OCI-LY7 (cell line): ENCODE measurements at regions not wholly inside any gene's neighbourhood (a gene's known extent, or its start where the extent isn't known, plus 50 kb on each side); places are given as distances from the start of the nearest gene placed in this dataset.

Experiments
- BruUV-seq: library from RNA; stranded (reverse); fragments of 400-500 nt; replicated peaks from 2 replicates; lab custom pipeline; 2021; lab: Mats Ljungman, UMichigan
- CTCF ChIA-PET: fragments of 300-600 bp; sonication (Branson Sonifier 250); formaldehyde crosslinking; loops from one replicate; lab custom pipeline; 2022; ENCODE audit warnings: antibody characterized with exemption; ENCODE audit not compliant: unreplicated experiment; lab: Charles Lee
- POLR2A ChIA-PET: fragments of 300-600 bp; sonication (Branson Sonifier 250); formaldehyde crosslinking; loops from one replicate; lab custom pipeline; 2022; ENCODE audit warnings: antibody characterized with exemption; lab: Charles Lee
- DNase-seq: peaks from one replicate; pipeline ENCODE4 v3.0.0-alpha.2; 2015; ENCODE audit warnings: low spot score
- H2AFZ ChIP-seq: fragments of 200-600 bp; sonication (generic), shearing (Covaris generic); 2 replicates; pipeline ENCODE4 v1.6.1; 2014; ENCODE audit warnings: mild to moderate bottlenecking, antibody characterized with exemption, low read length, moderate library complexity
- H3K27ac ChIP-seq: fragments of 200-600 bp; sonication (generic); 2 replicates; pipeline ENCODE4 v1.5.1; 2014; ENCODE audit warnings: mixed run types, low read depth, mild to moderate bottlenecking, moderate library complexity, low read length, inconsistent platforms; ENCODE audit not compliant: poor library complexity, severe bottlenecking
- H3K36me3 ChIP-seq: fragments of 200-600 bp; sonication (generic); 2 replicates; pipeline ENCODE4 v1.6.1; 2014; ENCODE audit warnings: mild to moderate bottlenecking, antibody characterized with exemption, low read length, moderate library complexity, mixed read lengths; ENCODE audit not compliant: insufficient read depth
- H3K4me1 ChIP-seq: fragments of 200-600 bp; sonication (generic); 2 replicates; pipeline ENCODE4 v1.5.1; 2014; ENCODE audit warnings: mild to moderate bottlenecking, low read length; ENCODE audit not compliant: insufficient read depth, poor library complexity, severe bottlenecking
- H3K4me2 ChIP-seq: fragments of 200-600 bp; sonication (generic); 2 replicates; pipeline ENCODE4 v1.6.1; 2014; ENCODE audit warnings: mild to moderate bottlenecking, low read length
- H3K4me3 ChIP-seq: fragments of 200-600 bp; sonication (generic); 2 replicates; pipeline ENCODE4 v1.5.1; 2014; ENCODE audit warnings: mild to moderate bottlenecking, low read depth, low read length; ENCODE audit not compliant: poor library complexity, severe bottlenecking
- H3K79me2 ChIP-seq: fragments of 200-600 bp; sonication (generic); 2 replicates; pipeline ENCODE4 v1.6.1; 2016; ENCODE audit warnings: low read depth, mild to moderate bottlenecking, low read length, moderate library complexity, mixed read lengths; ENCODE audit not compliant: insufficient read depth
- H3K9me2 ChIP-seq: fragments of 200-600 bp; sonication (generic); 2 replicates; pipeline ENCODE4 v1.6.1; 2016; ENCODE audit warnings: mild to moderate bottlenecking, low read length, mixed read lengths; ENCODE audit not compliant: insufficient read depth
- H3K9me3 ChIP-seq: fragments of 200-600 bp; sonication (generic); 2 replicates; pipeline ENCODE4 v1.6.1; 2014; ENCODE audit warnings: mild to moderate bottlenecking, mixed run types, low read length, mixed read lengths
- H4K20me1 ChIP-seq: fragments of 200-600 bp; sonication (generic); 2 replicates; pipeline ENCODE4 v1.6.1; 2014; ENCODE audit warnings: mild to moderate bottlenecking, antibody characterized with exemption, low read length, moderate library complexity, mixed read lengths; ENCODE audit not compliant: insufficient read depth
- EZH2phosphoT487 ChIP-seq: fragments of 200-600 bp; sonication (generic); IDR thresholded peaks from 2 replicates; pipeline ENCODE4 v1.6.1; 2018; ENCODE audit warnings: low read depth, borderline replicate concordance, mild to moderate bottlenecking, mixed run types, antibody characterized with exemption, low read length, moderate library complexity, mixed read lengths
- intact Hi-C: fragments of 100-400 bp; cut with micrococcal nuclease; formaldehyde crosslinking; loops from one replicate; pipeline ENCODE4 v1.10.0; 2022; ENCODE audit not compliant: unreplicated experiment
- TF ChIP-seq, protein P1 (sequence below): fragments of 200-600 bp; sonication (generic); conservative IDR thresholded peaks from 2 replicates; pipeline ENCODE4 v1.5.1; 2014; ENCODE audit warnings: mild to moderate bottlenecking, antibody characterized with exemption, low read length, moderate library complexity, mixed read lengths

DNA sequence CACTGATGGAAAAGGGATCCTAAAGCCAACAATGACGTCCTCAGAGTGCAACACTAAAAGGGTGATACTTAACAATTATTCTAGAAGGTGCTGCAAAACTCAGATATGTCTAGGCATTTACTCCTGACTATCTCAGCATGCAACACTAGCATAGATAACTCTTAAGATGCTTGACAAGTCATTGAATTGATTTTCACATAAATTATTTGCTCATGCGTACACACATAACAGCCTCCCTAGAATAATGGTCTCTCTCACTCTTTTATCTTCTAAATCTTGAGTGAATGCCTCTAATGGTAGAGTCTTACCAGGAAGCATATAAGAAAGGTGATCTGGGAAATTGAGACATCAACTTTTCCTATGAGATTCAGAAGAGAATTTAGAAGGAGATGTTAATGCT lies 1283.7 kb downstream of the MRPL39 start:
- H3K27ac ChIP-seq: no peak overlapping the region
- ChIA-PET CTCF (no interaction called here), POLR2A (no interaction called here)
- H3K36me3 ChIP-seq: no peaks in the 10 kb centered on the region
- no peak for DNase-seq
- H3K4me3 ChIP-seq: no peak overlapping the region
- H3K79me2 ChIP-seq: no peaks in the 10 kb centered on the region
- H2AFZ ChIP-seq: no peak overlapping the region
- no TSS peak for BruUV-seq
- no peaks in the 10 kb centered on the region for H3K4me1 ChIP-seq
- no peak overlapping the region for H3K4me2 ChIP-seq
- no peak for TF ChIP-seq EZH2phosphoT487
- TF ChIP-seq, protein P1, sequence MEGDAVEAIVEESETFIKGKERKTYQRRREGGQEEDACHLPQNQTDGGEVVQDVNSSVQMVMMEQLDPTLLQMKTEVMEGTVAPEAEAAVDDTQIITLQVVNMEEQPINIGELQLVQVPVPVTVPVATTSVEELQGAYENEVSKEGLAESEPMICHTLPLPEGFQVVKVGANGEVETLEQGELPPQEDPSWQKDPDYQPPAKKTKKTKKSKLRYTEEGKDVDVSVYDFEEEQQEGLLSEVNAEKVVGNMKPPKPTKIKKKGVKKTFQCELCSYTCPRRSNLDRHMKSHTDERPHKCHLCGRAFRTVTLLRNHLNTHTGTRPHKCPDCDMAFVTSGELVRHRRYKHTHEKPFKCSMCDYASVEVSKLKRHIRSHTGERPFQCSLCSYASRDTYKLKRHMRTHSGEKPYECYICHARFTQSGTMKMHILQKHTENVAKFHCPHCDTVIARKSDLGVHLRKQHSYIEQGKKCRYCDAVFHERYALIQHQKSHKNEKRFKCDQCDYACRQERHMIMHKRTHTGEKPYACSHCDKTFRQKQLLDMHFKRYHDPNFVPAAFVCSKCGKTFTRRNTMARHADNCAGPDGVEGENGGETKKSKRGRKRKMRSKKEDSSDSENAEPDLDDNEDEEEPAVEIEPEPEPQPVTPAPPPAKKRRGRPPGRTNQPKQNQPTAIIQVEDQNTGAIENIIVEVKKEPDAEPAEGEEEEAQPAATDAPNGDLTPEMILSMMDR: no peak
- intact Hi-C loops: no loop called here
- 0 out of 2 replicates have a peak, but pooled peaks cover 10% of the 10 kb centered on the region for H3K9me3 ChIP-seq
- H3K9me2 ChIP-seq: no peaks in the 10 kb centered on the region
- H4K20me1 ChIP-seq: no peaks in the 10 kb centered on the region

DNA sequence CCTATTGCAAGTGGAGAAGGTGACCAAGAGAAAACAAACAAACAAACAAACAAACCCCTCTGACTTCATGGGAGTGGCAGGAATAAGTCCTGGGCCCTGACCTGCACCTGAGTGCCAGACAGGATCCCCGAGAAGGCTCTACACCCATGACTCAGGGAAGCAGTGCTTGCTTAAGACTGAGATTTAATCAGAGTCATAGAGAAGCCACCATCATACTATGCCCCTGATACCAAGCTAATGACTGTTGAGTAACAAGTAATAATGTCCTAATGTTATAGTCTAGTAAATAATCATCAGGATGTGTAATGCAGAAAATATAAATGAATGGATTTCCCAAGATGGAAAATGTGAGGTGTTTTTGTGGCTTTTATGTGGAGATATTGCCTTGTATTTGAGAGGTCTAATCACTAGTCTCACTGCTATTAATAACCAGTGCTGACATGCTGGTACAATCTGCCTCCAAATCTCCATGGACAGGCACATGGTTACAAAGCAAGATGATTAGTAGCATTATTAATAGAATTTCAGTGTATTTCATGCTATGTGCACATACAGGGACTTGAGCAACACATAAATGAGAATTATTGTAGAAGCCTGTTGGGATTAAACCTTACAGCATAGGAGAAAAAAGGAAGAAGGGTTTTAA lies 1290.9 kb downstream of the MRPL39 start:
- intact Hi-C loops: no loop called here

DNA sequence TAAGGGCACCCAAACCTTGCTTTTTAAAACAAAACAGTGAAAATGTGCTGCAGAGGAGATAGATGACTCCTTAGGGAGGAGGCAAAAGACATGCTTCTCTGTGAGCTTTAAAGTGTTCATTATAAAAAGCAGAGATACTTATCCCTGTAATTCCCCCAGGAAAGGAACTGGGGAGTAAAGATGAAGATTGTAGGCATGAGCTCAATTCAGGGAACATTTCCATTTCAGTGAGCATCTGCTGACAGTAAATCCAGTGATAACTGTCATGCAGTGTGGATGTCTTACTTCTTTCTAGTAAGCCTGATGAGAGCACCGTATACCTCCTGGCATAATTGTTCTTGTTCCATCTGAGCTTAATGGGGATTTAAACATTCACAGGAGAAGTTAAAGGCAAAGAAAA lies 1296.5 kb downstream of the MRPL39 start:
- no peak for TF ChIP-seq EZH2phosphoT487
- TF ChIP-seq, protein P1: no peak
- Histone ChIP-seq H3K79me2 (no peaks in the 10 kb centered on the region), H3K4me3 (no peak overlapping the region), H2AFZ (no peak overlapping the region), H3K4me2 (no peak overlapping the region), H3K9me2 (no peaks in the 10 kb centered on the region), H4K20me1 (no peaks in the 10 kb centered on the region), H3K36me3 (no peaks in the 10 kb centered on the region), H3K27ac (no peak overlapping the region), H3K4me1 (no peaks in the 10 kb centered on the region), H3K9me3 (peaks cover 25% of the 10 kb centered on the region; the same call in 1 of the 2 replicates)
- intact Hi-C loops: no loop called here
- ChIA-PET CTCF (no interaction called here), POLR2A (no interaction called here)
- BruUV-seq: no TSS peak
- no peak for DNase-seq

More for the DNA sequence above, 1290.9 kb downstream of the MRPL39 start:
- Histone ChIP-seq H3K4me3 (no peak overlapping the region), H3K27ac (no peak overlapping the region), H3K79me2 (no peaks in the 10 kb centered on the region), H3K36me3 (no peaks in the 10 kb centered on the region), H3K9me2 (no peaks in the 10 kb centered on the region), H4K20me1 (no peaks in the 10 kb centered on the region), H3K9me3 (peaks cover 23% of the 10 kb centered on the region; the same call in 1 of the 2 replicates), H3K4me1 (no peaks in the 10 kb centered on the region), H2AFZ (no peak overlapping the region), H3K4me2 (no peak overlapping the region)
- POLR2A ChIA-PET: no interaction called here
- CTCF ChIA-PET: no interaction called here
- TF ChIP-seq, protein P1: no peak
- TF ChIP-seq EZH2phosphoT487: no peak
- DNase-seq: no peak
- no TSS peak for BruUV-seq
